ENCODE measurements at regions not wholly inside any gene's neighbourhood (a gene's known extent, or its start where the extent isn't known, plus 50 kb on each side); places are given as distances from the start of the nearest gene placed in this dataset.

GRCh38 chr18:65954372-65954771, 203.6 kb downstream of the CDH7 start:
- peaks cover 0 to 1% (median 0%) of the 10 kb centered on the region in 4 experiments; a peak in 1 of 7 replicates for H3K27me3 ChIP-seq (replicated peaks in 1 of 4; ENCODE audit: control insufficient read depth in 3 of 4, extremely low read depth in 1 of 4, insufficient read depth in 3 of 4, low read length in 3 of 4)
- POLR2A ChIA-PET (ENCODE audit: partially characterized antibody) = no interaction called here
- no peak for FAIRE-seq

More at GRCh38 chr18:65954372-65954771, 203.6 kb downstream of the CDH7 start:
- 94% methylated on average over 7 of the region's 7 CpGs; no CpG with 5 or more reads in 1 of the 2 experiments for WGBS, 2 experiments (ENCODE audit: extremely low coverage in 1 of 2, insufficient coverage in 1 of 2, insufficient read length in 1 of 2, insufficient replicate concordance in 2 of 2, low coverage in 1 of 2, low lambda C conversion rate in 2 of 2, missing lambda C conversion rate in 1 of 2)
- no peak overlapping the region for H3K23ac ChIP-seq (ENCODE audit: insufficient read length)
- H3K4me1 ChIP-seq (replicated peaks in 1 of 4; ENCODE audit: control insufficient read depth in 3 of 4, insufficient read depth in 4 of 4, low read length in 3 of 4) = no peaks in the 10 kb centered on the region
- no peak overlapping the region for H4K91ac ChIP-seq (replicated peaks; ENCODE audit: insufficient read length, low read length)
- no peak overlapping the region for H3K14ac ChIP-seq (ENCODE audit: insufficient read length)
- CTCF ChIA-PET (ENCODE audit: partially characterized antibody) = no interaction called here
- no peak for DNase-seq (ENCODE audit: low read depth in 1 of 2, low spot score in 2 of 2)
- H3K9me3 ChIP-seq (ENCODE audit: insufficient read depth in 2 of 2, low read depth in 1 of 2, low read length in 1 of 2) = no peaks in the 10 kb centered on the region
- no peaks in the 10 kb centered on the region for H3K79me2 ChIP-seq (ENCODE audit: control insufficient read depth in 1 of 2, insufficient read depth in 2 of 2, low read length in 2 of 2)
- no peak overlapping the region for H2AFZ ChIP-seq (ENCODE audit: low read length)
- no peak overlapping the region for H2BK15ac ChIP-seq (ENCODE audit: low read length)
- no peaks in the 10 kb centered on the region for H3K23me2 ChIP-seq (ENCODE audit: low read depth, low read length)
- no peak overlapping the region for H2BK12ac ChIP-seq (ENCODE audit: low read depth, low read length)
- TF ChIP-seq ASH2L (IDR thresholded peaks at IDR 0.05; ENCODE audit: low read length) (no peak), SP4 (IDR thresholded peaks at IDR 0.05; ENCODE audit: low read length) (no peak), CREB1 (IDR thresholded peaks at IDR 0.05) (no peak), BACH1 (IDR thresholded peaks at IDR 0.05; ENCODE audit: low read length) (no peak), CBX8 (IDR thresholded peaks at IDR 0.05; ENCODE audit: borderline replicate concordance, low read depth, low read length) (no peak), RXRA (IDR thresholded peaks at IDR 0.05; ENCODE audit: insufficient read depth, low read depth, low read length) (no peak), JUND (IDR thresholded peaks at IDR 0.05; ENCODE audit: low read length) (no peak), TAF7 (optimal IDR thresholded peaks at IDR 0.05; ENCODE audit: borderline replicate concordance, low read depth, low read length) (no peak), USF2 (IDR thresholded peaks at IDR 0.05; ENCODE audit: low read length) (no peak), CEBPB (IDR thresholded peaks at IDR 0.05; ENCODE audit: low read depth, low read length) (no peak), CHD1 (IDR thresholded peaks at IDR 0.05; ENCODE audit: low read depth, low read length) (no peak), SAP30 (IDR thresholded peaks at IDR 0.05; ENCODE audit: insufficient read depth, insufficient replicate concordance, low read length) (no peak), MAX (IDR thresholded peaks at IDR 0.05) (no peak), SIX5 (IDR thresholded peaks at IDR 0.05; ENCODE audit: low read depth, low read length) (no peak)
- H4K8ac ChIP-seq (ENCODE audit: extremely low read depth, insufficient read depth, low read length) = no peak overlapping the region
- no peak overlapping the region for H3K56ac ChIP-seq (replicated peaks; ENCODE audit: insufficient read length, low read depth, low read length)
- no peak overlapping the region for H3K4ac ChIP-seq (replicated peaks; ENCODE audit: insufficient read length, low read depth, low read length)
- no peak overlapping the region for H2AK5ac ChIP-seq (ENCODE audit: low read depth, low read length)
- H3K27ac ChIP-seq (ENCODE audit: low read depth, low read length) = no peak overlapping the region
- no peak overlapping the region for H3K9ac ChIP-seq (replicated peaks in 1 of 4; ENCODE audit: extremely low read depth in 1 of 4, low read depth in 3 of 4, low read length in 3 of 4)
- no peaks in the 10 kb centered on the region for H4K20me1 ChIP-seq (replicated peaks in 1 of 2; ENCODE audit: control insufficient read depth in 1 of 2, insufficient read depth in 2 of 2, low read length in 2 of 2)
- no peak overlapping the region for H2BK120ac ChIP-seq (replicated peaks; ENCODE audit: low read depth, low read length)
- no peak overlapping the region for H3K18ac ChIP-seq (ENCODE audit: extremely low read depth, low read length)
- no peaks in the 10 kb centered on the region for H3K36me3 ChIP-seq (ENCODE audit: control insufficient read depth in 2 of 4, insufficient read depth in 4 of 4, low read length in 3 of 4)
- H4K5ac ChIP-seq (ENCODE audit: insufficient read length, low read depth, low read length) = no peak overlapping the region
- no peak overlapping the region for H3K4me3 ChIP-seq (ENCODE audit: extremely low read depth in 1 of 4, insufficient read depth in 2 of 4, low read depth in 3 of 4, low read length in 4 of 4)
- H2BK5ac ChIP-seq (ENCODE audit: low read depth, low read length) = no peak overlapping the region
- H2BK20ac ChIP-seq (ENCODE audit: low read length) = no peak overlapping the region
- H3K4me2 ChIP-seq (ENCODE audit: insufficient read depth in 1 of 2, low read depth in 2 of 2, low read length in 2 of 2) = no peak overlapping the region
- H3K79me1 ChIP-seq (ENCODE audit: low read depth, low read length) = no peaks in the 10 kb centered on the region
